ENCODE measurements at regions not wholly inside any gene's neighbourhood (a gene's known extent, or its start where the extent isn't known, plus 50 kb on each side); places are given as distances from the start of the nearest gene placed in this dataset.

GRCh38 chr2:79453918-79454317 is 58.9 kb upstream of the CTNNA2 start:
- Histone ChIP-seq H3K4me3 (replicated peaks; ENCODE audit: insufficient read depth, low read length) (no peak overlapping the region), H3K27ac (replicated peaks) (no peak overlapping the region), H3K27me3 (ENCODE audit: insufficient read depth, poor library complexity, severe bottlenecking) (no peaks in the 10 kb centered on the region)
- TF ChIP-seq REST (IDR thresholded peaks at IDR 0.05; ENCODE audit: insufficient replicate concordance, low read depth) = peak; percentile 94
- no peak for TF ChIP-seq CTCF (IDR thresholded peaks at IDR 0.05; ENCODE audit: insufficient read depth, low read length)
- TF ChIP-seq GABPA (IDR thresholded peaks at IDR 0.05; ENCODE audit: low read depth) = no peak
- no peak for TF ChIP-seq SPI1 (IDR thresholded peaks at IDR 0.05; ENCODE audit: borderline replicate concordance, low read depth)
- no peak for TF ChIP-seq POLR2AphosphoS5 (IDR thresholded peaks at IDR 0.05; ENCODE audit: low read depth)
- DNase-seq (ENCODE audit: low read depth in 1 of 2, low spot score in 1 of 2) = no peak

- DNase-seq (ENCODE audit: low read depth in 1 of 2, low spot score in 1 of 2) = no peak
- TF ChIP-seq SPI1 (IDR thresholded peaks at IDR 0.05; ENCODE audit: borderline replicate concordance, low read depth) (no peak), POLR2AphosphoS5 (IDR thresholded peaks at IDR 0.05; ENCODE audit: low read depth) (no peak), CTCF (IDR thresholded peaks at IDR 0.05; ENCODE audit: insufficient read depth, low read length) (no peak)
- no peak overlapping the region for H3K27ac ChIP-seq (replicated peaks)
- no peak overlapping the region for H3K4me3 ChIP-seq (replicated peaks; ENCODE audit: insufficient read depth, low read length)
- H3K27me3 ChIP-seq (ENCODE audit: insufficient read depth, poor library complexity, severe bottlenecking) = no peaks in the 10 kb centered on the region
Measured at GRCh38 chr2:79452651-79453050, 60.2 kb upstream of the CTNNA2 start.

- no peak overlapping the region for H3K4me3 ChIP-seq (replicated peaks; ENCODE audit: insufficient read depth, low read length)
- TF ChIP-seq CTCF (IDR thresholded peaks at IDR 0.05; ENCODE audit: insufficient read depth, low read length) (no peak), SPI1 (IDR thresholded peaks at IDR 0.05; ENCODE audit: borderline replicate concordance, low read depth) (no peak), POLR2AphosphoS5 (IDR thresholded peaks at IDR 0.05; ENCODE audit: low read depth) (no peak), REST (IDR thresholded peaks at IDR 0.05; ENCODE audit: insufficient replicate concordance, low read depth) (no peak), GABPA (IDR thresholded peaks at IDR 0.05; ENCODE audit: low read depth) (no peak)
- DNase-seq (ENCODE audit: low read depth in 1 of 2, low spot score in 1 of 2) = no peak
- no peak overlapping the region for H3K27ac ChIP-seq (replicated peaks)
- H3K27me3 ChIP-seq (ENCODE audit: insufficient read depth, poor library complexity, severe bottlenecking) = no peaks in the 10 kb centered on the region
Measured at GRCh38 chr2:79447463-79447862, 65.4 kb upstream of the CTNNA2 start.

GRCh38 chr2:79446313-79446712 is 66.5 kb upstream of the CTNNA2 start:
- TF ChIP-seq CTCF (IDR thresholded peaks at IDR 0.05; ENCODE audit: insufficient read depth, low read length) (no peak), GABPA (IDR thresholded peaks at IDR 0.05; ENCODE audit: low read depth) (no peak), POLR2AphosphoS5 (IDR thresholded peaks at IDR 0.05; ENCODE audit: low read depth) (no peak), REST (IDR thresholded peaks at IDR 0.05; ENCODE audit: insufficient replicate concordance, low read depth) (no peak), SPI1 (IDR thresholded peaks at IDR 0.05; ENCODE audit: borderline replicate concordance, low read depth) (no peak)
- Histone ChIP-seq H3K27me3 (ENCODE audit: insufficient read depth, poor library complexity, severe bottlenecking) (no peaks in the 10 kb centered on the region), H3K4me3 (replicated peaks; ENCODE audit: insufficient read depth, low read length) (no peak overlapping the region), H3K27ac (replicated peaks) (no peak overlapping the region)
- no peak for DNase-seq (ENCODE audit: low read depth in 1 of 2, low spot score in 1 of 2)
